HEK293 (cell line): ENCODE measurements at regions not wholly inside any gene's neighbourhood (a gene's known extent, or its start where the extent isn't known, plus 50 kb on each side); places are given as distances from the start of the nearest gene placed in this dataset.

Source experiments
- CTCF ChIA-PET: fragments of 350-600 bp; formaldehyde crosslinking; extraction: SDS; loops from one replicate; lab custom pipeline; 2021; ENCODE audit warnings: antibody characterized with exemption; lab: Yijun Ruan, JAX
- POLR2A ChIA-PET: fragments of 300-600 bp; formaldehyde crosslinking; extraction: SDS; loops from one replicate; lab custom pipeline; 2020; ENCODE audit warnings: antibody characterized with exemption, inconsistent platforms; lab: Yijun Ruan, JAX
- H3K27ac ChIP-seq: fragments of 200-500 bp; sonication (Bioruptor generic); 2 replicates; pipeline ENCODE4 v1.5.1; 2014; ENCODE audit warnings: low read depth, low read length, control low read depth, inconsistent platforms; ENCODE audit errors: extremely low read depth
- H3K36me3 ChIP-seq, 2 experiments: fragments of 200-500 bp in 1 of 2; sonication (Bioruptor generic) in 1 of 2; 1 replicate in 1 of 2; 2 replicates in 1 of 2; pipeline ENCODE4 v1.5.1; 2014 to 2017; ENCODE audit warnings: inconsistent platforms in 2 of 2, low read length in 2 of 2; ENCODE audit not compliant: control insufficient read depth in 2 of 2, insufficient read depth in 1 of 2
- H3K4me1 ChIP-seq: fragments of 200-500 bp; sonication (Bioruptor generic); 2 replicates; pipeline ENCODE4 v1.5.1; 2014; ENCODE audit warnings: mild to moderate bottlenecking, low read length, inconsistent platforms; ENCODE audit not compliant: control insufficient read depth, insufficient read depth
- H3K4me3 ChIP-seq: 2 replicates; pipeline ENCODE4 v1.5.1; 2011; ENCODE audit warnings: low read depth, mild to moderate bottlenecking, control low read depth, low read length, moderate library complexity
- H3K9me3 ChIP-seq: fragments of 200-500 bp; sonication (Bioruptor generic); 2 replicates; pipeline ENCODE4 v1.5.1; 2014; ENCODE audit warnings: low read depth, low read length, inconsistent platforms; ENCODE audit not compliant: control insufficient read depth, insufficient read depth
- BCL11B ChIP-seq: fragments of 450-650 bp; formaldehyde crosslinking; IDR thresholded peaks from 2 replicates; pipeline ENCODE4 v1.5.1; 2016; ENCODE audit warnings: low read depth, missing biosample characterization, missing genetic modification characterization
- GLI4 ChIP-seq: fragments of 450-650 bp; formaldehyde crosslinking; IDR thresholded peaks from 2 replicates; pipeline ENCODE4 v1.5.1; 2016; ENCODE audit warnings: missing biosample characterization, missing genetic modification characterization
- SCRT2 ChIP-seq: fragments of 450-650 bp; formaldehyde crosslinking; IDR thresholded peaks from 2 replicates; pipeline ENCODE4 v1.5.1; 2016; ENCODE audit warnings: missing biosample characterization, missing genetic modification characterization
- SP7 ChIP-seq: fragments of 450-650 bp; formaldehyde crosslinking; IDR thresholded peaks from 2 replicates; pipeline ENCODE4 v1.5.1; 2016; ENCODE audit warnings: missing biosample characterization, missing genetic modification characterization
- YY1 ChIP-seq: fragments of 450-650 bp; formaldehyde crosslinking; IDR thresholded peaks from 2 replicates; pipeline ENCODE4 v1.5.1; 2018; ENCODE audit warnings: missing biosample characterization, missing genetic modification characterization
- ZBTB1 ChIP-seq: fragments of 450-650 bp; formaldehyde crosslinking; IDR thresholded peaks from 2 replicates; pipeline ENCODE4 v1.5.1; 2016; ENCODE audit warnings: missing biosample characterization, missing genetic modification characterization
- ZBTB20 ChIP-seq: fragments of 450-650 bp; formaldehyde crosslinking; IDR thresholded peaks from 2 replicates; pipeline ENCODE4 v1.5.1; 2016; ENCODE audit warnings: missing biosample characterization, missing genetic modification characterization
- ZNF114 ChIP-seq: fragments of 450-650 bp; formaldehyde crosslinking; IDR thresholded peaks from 2 replicates; pipeline ENCODE4 v1.5.0; 2017; ENCODE audit warnings: missing biosample characterization, missing genetic modification characterization
- ZNF140 ChIP-seq: fragments of 450-650 bp; formaldehyde crosslinking; IDR thresholded peaks from 2 replicates; pipeline ENCODE4 v1.5.1; 2016; ENCODE audit warnings: missing biosample characterization, missing genetic modification characterization
- ZNF221 ChIP-seq: fragments of 450-650 bp; formaldehyde crosslinking; IDR thresholded peaks from 2 replicates; pipeline ENCODE4 v1.5.1; 2017; ENCODE audit warnings: missing biosample characterization, missing genetic modification characterization, borderline replicate concordance
- ZNF223 ChIP-seq: fragments of 450-650 bp; formaldehyde crosslinking; IDR thresholded peaks from 2 replicates; pipeline ENCODE4 v1.5.1; 2016; ENCODE audit warnings: missing biosample characterization, missing genetic modification characterization
- ZNF362 ChIP-seq: fragments of 450-650 bp; formaldehyde crosslinking; IDR thresholded peaks from 2 replicates; pipeline ENCODE4 v1.5.1; 2016; ENCODE audit warnings: missing biosample characterization, missing genetic modification characterization
- ZNF404 ChIP-seq: fragments of 450-650 bp; formaldehyde crosslinking; IDR thresholded peaks from 2 replicates; pipeline ENCODE4 v1.5.1; 2017; ENCODE audit warnings: missing biosample characterization, missing genetic modification characterization
- ZNF518A ChIP-seq: fragments of 450-650 bp; formaldehyde crosslinking; conservative IDR thresholded peaks from 2 replicates; pipeline ENCODE4 v1.5.1; 2016; ENCODE audit warnings: low read depth, missing biosample characterization, missing genetic modification characterization
- ZNF530 ChIP-seq: fragments of 450-650 bp; formaldehyde crosslinking; IDR thresholded peaks from 2 replicates; pipeline ENCODE4 v1.5.1; 2016; ENCODE audit warnings: low read depth, missing biosample characterization, missing genetic modification characterization
- ZNF777 ChIP-seq: fragments of 450-650 bp; formaldehyde crosslinking; IDR thresholded peaks from 2 replicates; pipeline ENCODE4 v1.5.1; 2017; ENCODE audit warnings: missing biosample characterization, missing genetic modification characterization, borderline replicate concordance

GRCh38 chr12:98058213-98058612 is 457.2 kb upstream of the TMPO start:
- no peaks in the 10 kb centered on the region for H3K36me3 ChIP-seq
- ChIA-PET POLR2A (no interaction called here), CTCF (no interaction called here)
- H3K4me3 ChIP-seq, result no peak overlapping the region
- no peak for TF ChIP-seq ZNF404
- no peak for TF ChIP-seq SP7 (tag by site-specific recombination)
- TF ChIP-seq ZBTB20 (tag by site-specific recombination), result no peak
- no peak for TF ChIP-seq YY1
- no peak for TF ChIP-seq ZNF140 (tag by site-specific recombination)
- TF ChIP-seq ZNF221 (tag by site-specific recombination), result no peak
- no peak for TF ChIP-seq GLI4 (tag by site-specific recombination)
- no peak for TF ChIP-seq ZNF223 (tag by site-specific recombination)
- no peak for TF ChIP-seq ZNF518A (tag by site-specific recombination)
- no peak for TF ChIP-seq BCL11B
- no peak for TF ChIP-seq ZNF114 (tag by site-specific recombination)
- no peak for TF ChIP-seq SCRT2 (tag by site-specific recombination)
- TF ChIP-seq ZBTB1, result no peak
- no peaks in the 10 kb centered on the region for H3K4me1 ChIP-seq
- no peak overlapping the region for H3K27ac ChIP-seq
- H3K9me3 ChIP-seq, result no peaks in the 10 kb centered on the region

DNA sequence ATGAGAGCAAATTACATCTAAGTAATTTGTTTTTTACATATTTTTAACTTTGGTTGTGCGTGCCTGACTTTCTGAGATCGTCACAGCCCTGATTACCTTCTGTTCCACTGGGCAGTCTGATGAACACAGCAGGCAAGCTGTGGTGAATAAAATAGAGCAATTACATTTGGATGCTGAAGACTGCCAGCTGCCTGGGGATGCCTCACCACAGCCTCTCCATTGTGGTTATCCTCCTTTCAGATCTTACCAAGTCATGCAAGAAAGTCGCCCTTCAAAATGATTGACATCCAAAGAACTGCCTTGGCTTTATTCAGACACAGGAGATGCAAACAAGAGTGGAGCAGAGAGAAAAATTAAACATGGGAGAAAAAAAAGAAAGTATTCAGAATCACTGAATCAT is 456.6 kb upstream of the TMPO start:
- ChIA-PET POLR2A (no interaction called here), CTCF (no interaction called here)
- H3K4me1 ChIP-seq, result no peaks in the 10 kb centered on the region
- no peak overlapping the region for H3K4me3 ChIP-seq
- H3K27ac ChIP-seq, result no peak overlapping the region
- no peaks in the 10 kb centered on the region for H3K9me3 ChIP-seq
- no peak for TF ChIP-seq ZNF530 (tag by site-specific recombination)
- no peaks in the 10 kb centered on the region for H3K36me3 ChIP-seq

GRCh38 chr12:98059659-98060343 is 455.6 kb upstream of the TMPO start:
- Histone ChIP-seq H3K36me3 (no peaks in the 10 kb centered on the region), H3K4me1 (no peaks in the 10 kb centered on the region), H3K27ac (no peak overlapping the region), H3K9me3 (no peaks in the 10 kb centered on the region), H3K4me3 (no peak overlapping the region)
- TF ChIP-seq ZNF362 (tag by site-specific recombination) (no peak), ZNF777 (tag by site-specific recombination) (no peak)
- CTCF ChIA-PET, result no interaction called here
- POLR2A ChIA-PET, result no interaction called here
